ENCODE measurements at regions not wholly inside any gene's neighbourhood (a gene's known extent, or its start where the extent isn't known, plus 50 kb on each side); places are given as distances from the start of the nearest gene placed in this dataset.

DNA sequence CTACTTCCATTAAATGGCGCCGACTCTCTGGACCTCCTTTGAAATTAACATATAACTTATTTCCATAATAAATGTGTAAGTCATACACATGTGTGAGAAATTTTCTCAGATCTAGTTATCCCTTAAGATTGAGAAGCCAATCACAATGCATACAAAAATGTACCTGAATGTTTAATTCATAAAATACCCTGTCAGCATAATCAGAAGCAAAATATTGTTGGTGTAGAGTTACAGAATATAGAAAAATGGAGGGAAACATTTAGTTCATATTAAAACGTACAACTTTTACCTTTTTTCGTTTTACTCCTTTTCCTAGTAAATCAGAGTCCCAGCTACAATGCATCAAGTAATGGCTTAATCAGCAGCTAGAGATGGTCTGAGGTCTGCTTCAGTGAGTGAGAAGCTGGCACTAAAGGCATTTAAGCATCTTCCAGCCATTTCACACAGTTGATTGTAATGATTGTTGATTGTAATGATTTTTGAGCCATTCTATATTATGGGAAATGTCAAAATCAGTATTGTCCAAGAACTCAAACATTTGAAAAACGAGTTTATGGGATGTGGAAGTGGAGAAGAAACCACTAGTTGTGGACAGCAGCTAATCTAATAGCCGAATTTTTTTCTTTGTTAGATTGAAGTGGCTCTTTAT lies 81.8 kb downstream of the ANXA1 start:
- TF ChIP-seq CTCF (IDR thresholded peaks at IDR 0.05) (no peak), POLR2A (IDR thresholded peaks at IDR 0.05) (no peak)

Measured in heart left ventricle (tissue), 13 donors.